ENCODE measurements at regions not wholly inside any gene's neighbourhood (a gene's known extent, or its start where the extent isn't known, plus 50 kb on each side); places are given as distances from the start of the nearest gene placed in this dataset.

- TF ChIP-seq NR0B1 (IDR thresholded peaks at IDR 0.05; ENCODE audit: partially characterized antibody) (no peak), ZBTB1 (CRISPR knock-in tag; IDR thresholded peaks at IDR 0.05; ENCODE audit: borderline replicate concordance, low read depth) (no peak), MYNN (IDR thresholded peaks at IDR 0.05) (no peak), MYNN (CRISPR knock-in tag; IDR thresholded peaks at IDR 0.05) (no peak), PKNOX1 (IDR thresholded peaks at IDR 0.05) (peak; percentile 91), CEBPG (CRISPR knock-in tag; IDR thresholded peaks at IDR 0.05) (no peak), CEBPG (tag; conservative IDR thresholded peaks at IDR 0.05 in 1 of 2, IDR thresholded peaks at IDR 0.05 in 1 of 2) (no peak), REST (IDR thresholded peaks at IDR 0.05; ENCODE audit: borderline replicate concordance) (0 out of 2 replicates have a peak, but pooled peaks have one; percentile 7), REST (CRISPR knock-in tag; IDR thresholded peaks at IDR 0.05; ENCODE audit: low read depth) (no peak), DMBX1 (CRISPR knock-in tag; IDR thresholded peaks at IDR 0.05; ENCODE audit: borderline replicate concordance) (no peak), POLR2A (conservative IDR thresholded peaks at IDR 0.05) (no peak), SIX5 (IDR thresholded peaks at IDR 0.05; ENCODE audit: borderline replicate concordance in 1 of 2, insufficient read depth in 1 of 2, low read depth in 1 of 2, low read length in 2 of 2) (no peak), ZNF24 (IDR thresholded peaks at IDR 0.05) (no peak), BHLHE40 (IDR thresholded peaks at IDR 0.05; ENCODE audit: low read length) (no peak), ZBTB17 (CRISPR knock-in tag; IDR thresholded peaks at IDR 0.05) (no peak), PTBP1 (IDR thresholded peaks at IDR 0.05; ENCODE audit: low read depth, low read length) (no peak)
Measured at GRCh38 chr10:46098386-46098785, 52.3 kb upstream of the MSMB start (continued).

All from K562 (cell line).